Esophagus squamous epithelium (tissue), 4 donors: ENCODE measurements at regions not wholly inside any gene's neighbourhood (a gene's known extent, or its start where the extent isn't known, plus 50 kb on each side); places are given as distances from the start of the nearest gene placed in this dataset.

Experiments used
- CTCF ChIP-seq, 6 experiments: fragments of 450-650 bp in 4 of 6; fragments of 200-600 bp in 2 of 6; sonication (generic) in 2 of 6; IDR thresholded peaks; one replicate each; pipeline ENCODE4 v1.5.1; 2016 to 2019; ENCODE audit warnings: antibody characterized with exemption in 6 of 6, mild to moderate bottlenecking in 4 of 6, moderate library complexity in 4 of 6
- POLR2A ChIP-seq, 4 donors: fragments of 450-650 bp; IDR thresholded peaks; one replicate each; pipeline ENCODE4 v1.6.1; 2017; ENCODE audit warnings: antibody characterized with exemption in 4 of 4, mild to moderate bottlenecking in 4 of 4, moderate library complexity in 3 of 4

- TF ChIP-seq CTCF (IDR thresholded peaks at IDR 0.05): no peak
- TF ChIP-seq POLR2A (IDR thresholded peaks at IDR 0.05): no peak
These were observed 324.3 kb downstream of the ZNF716 start for GRCh38 chr7:57774300-57774699.
